ENCODE measurements at regions not wholly inside any gene's neighbourhood (a gene's known extent, or its start where the extent isn't known, plus 50 kb on each side); places are given as distances from the start of the nearest gene placed in this dataset.
"Not testable (repeated sequence)": the region's sequence is repeated elsewhere in the genome, so short reads cannot be mapped to it uniquely, and the experiment has no call there.

- DNase-seq: not testable (repeated sequence)
These were observed 249.9 kb downstream of the FGF9 start for GRCh38 chr13:21920802-21921201.

GRCh38 chr13:21924958-21925357 lies 254.1 kb downstream of the FGF9 start:
- no peak for DNase-seq

GRCh38 chr13:21925720-21926119 lies 254.8 kb downstream of the FGF9 start:
- no peak for DNase-seq

- DNase-seq: no peak
These were observed 258.5 kb downstream of the FGF9 start for GRCh38 chr13:21929400-21929799.

GRCh38 chr13:21930536-21930935 lies 259.7 kb downstream of the FGF9 start:
- DNase-seq: no peak

GRCh38 chr13:21932578-21932977 lies 261.7 kb downstream of the FGF9 start:
- DNase-seq: no peak

DNA sequence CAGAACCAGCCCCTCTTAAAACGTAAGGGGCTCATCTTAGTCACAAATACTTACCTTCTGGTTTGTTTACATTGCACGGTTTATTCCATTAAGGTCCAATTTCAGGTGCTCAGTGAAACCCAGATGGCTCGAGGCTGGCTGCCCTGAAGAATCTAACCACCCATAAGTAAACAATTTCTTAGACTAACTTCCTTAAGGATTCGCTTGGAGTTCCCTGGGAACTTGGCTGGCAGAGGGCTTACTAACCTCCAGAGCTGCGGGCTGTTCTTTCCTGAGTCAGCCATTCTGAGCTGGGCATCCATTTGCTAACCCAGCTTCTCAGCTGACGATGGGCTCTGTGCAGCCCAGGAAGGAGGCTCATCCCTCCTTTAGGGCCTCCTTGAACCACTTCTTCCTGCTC lies 262.1 kb downstream of the FGF9 start:
- DNase-seq: no peak

- DNase-seq: no peak
These were observed 263.4 kb downstream of the FGF9 start for GRCh38 chr13:21934284-21934683.

DNA sequence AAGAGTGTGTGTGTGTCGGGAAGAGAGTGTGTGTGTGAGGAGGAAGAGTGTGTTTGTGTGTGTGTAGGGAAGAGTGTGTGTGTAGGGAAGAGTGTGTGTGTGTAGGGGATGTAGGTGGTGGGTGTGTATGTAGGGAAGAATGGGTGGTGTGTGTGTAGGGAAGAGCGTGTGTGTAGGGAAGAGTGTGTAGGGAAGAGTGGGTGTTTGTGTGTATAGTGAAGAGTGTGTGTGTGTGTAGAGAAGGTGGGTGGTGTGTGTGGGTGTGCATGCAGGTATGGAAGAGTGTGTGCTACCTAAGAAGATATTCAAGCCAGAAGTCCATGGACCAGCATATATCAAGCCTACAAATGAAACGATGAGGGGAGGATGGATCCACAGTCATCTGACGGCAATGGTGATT lies 265.8 kb downstream of the FGF9 start:
- DNase-seq: no peak

DNA sequence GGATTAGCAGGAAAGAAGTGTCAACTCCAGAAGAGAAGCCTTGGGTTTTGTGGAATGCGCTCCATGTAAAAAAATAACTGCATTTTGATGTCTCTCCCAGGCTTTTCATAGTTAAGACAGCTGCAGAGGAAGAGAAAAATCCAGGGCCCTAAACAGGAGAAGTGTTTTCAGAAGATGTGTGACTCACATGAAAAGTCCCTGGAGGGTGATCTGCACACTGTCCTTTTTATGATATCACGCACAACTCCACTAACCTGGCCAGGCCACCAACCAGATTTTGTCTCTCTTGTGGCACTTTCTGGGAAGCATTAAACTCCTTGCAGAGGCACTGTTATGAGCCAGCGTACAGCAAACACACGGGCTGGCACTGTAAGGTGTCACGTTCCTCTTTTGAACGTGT lies 267.3 kb downstream of the FGF9 start:
- no peak for DNase-seq

GRCh38 chr13:21938636-21939035 lies 267.8 kb downstream of the FGF9 start:
- no peak for DNase-seq

DNA sequence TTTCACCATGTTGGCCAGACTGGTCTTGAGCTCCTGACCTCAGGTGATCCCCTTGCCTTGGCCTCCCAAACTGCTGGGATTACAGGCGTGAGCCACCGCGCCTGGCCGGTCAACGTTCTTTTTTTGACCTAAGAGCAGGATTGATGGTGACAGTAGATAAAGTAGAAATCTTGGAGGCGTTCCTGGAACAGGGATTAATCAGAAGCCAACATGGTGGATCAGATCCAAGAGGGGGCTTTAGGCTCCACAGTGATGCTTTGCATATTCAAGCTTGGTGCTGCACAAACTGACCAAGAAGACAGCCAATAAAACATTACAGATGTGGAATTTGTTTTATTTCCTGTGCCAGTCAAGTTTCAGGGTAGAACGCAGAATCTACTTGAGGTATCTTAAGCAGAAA lies 271.2 kb downstream of the FGF9 start:
- no peak for DNase-seq

- DNase-seq: no peak
These were observed 273.7 kb downstream of the FGF9 start for GRCh38 chr13:21944610-21945009.

DNA sequence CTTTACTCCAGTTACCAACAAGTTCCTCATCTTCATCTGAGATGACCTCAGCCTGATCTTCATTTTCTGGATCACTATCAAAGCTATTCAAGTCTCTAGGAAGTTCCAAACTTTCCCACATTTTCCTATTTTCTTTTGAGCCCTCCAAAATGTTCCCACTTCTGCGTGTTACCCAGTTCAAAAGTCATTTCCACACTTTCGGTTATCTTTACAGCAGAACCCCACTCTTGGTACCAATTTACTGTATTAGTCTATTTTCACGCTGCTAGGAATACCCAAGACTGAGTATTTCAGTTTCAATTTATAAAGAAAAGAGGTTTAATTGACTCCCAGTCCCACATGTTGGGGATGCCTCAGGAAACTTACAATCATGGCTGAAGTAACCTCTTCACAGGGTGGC lies 274.3 kb downstream of the FGF9 start:
- no peak for DNase-seq

DNA sequence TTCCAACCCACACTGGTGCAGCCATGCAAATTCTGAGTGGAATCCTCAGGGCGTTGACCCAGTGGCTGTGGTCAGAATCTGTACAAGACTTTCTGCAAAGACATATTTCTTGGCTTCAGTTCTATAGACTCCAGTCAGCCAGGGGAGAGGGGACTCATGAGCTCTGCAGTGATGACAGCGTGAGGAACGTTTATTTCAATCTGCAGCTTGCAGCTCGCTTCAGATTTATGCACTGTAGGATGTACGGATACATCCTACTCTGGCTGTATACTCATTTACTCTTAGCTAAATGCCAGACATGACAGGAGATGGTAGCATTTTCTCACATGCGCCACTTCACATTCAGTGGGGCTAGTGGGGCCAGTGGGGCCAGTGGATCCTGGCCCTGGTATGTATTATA lies 276.1 kb downstream of the FGF9 start:
- DNase-seq: no peak

DNA sequence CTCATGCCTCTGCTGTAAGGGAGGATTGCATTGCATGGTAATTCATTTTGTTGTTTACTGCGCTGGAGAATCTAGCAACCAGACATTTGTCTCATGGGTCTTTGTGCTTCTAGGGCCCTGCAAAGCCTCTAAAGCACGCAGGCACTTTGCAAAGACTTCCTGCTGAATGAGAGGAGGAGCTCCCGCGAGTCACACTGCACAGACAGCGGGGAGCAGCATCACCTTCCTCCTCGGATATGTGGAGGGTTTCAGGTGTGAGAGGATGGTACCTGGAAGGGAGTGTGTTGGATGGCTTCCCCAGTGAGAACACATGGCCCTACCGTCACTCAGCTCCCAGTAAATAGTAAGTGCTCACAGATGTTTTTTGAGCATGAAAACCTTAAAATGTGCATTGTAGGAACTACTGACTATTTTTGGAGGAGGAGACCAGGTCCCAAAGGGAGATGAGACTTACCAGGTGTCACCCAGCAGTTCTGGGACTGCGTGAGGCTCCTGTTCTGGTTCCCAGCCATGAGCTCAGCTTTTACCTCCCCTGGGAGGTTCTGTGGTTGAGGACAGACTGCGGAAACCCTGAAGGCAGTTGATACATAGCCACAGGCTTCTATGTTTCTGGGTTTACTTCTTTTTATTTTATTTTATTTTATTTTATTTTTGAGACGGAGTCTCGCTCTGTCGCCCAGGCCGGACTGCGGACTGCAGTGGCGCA lies 278.0 kb downstream of the FGF9 start:
- DNase-seq: no peak

DNA sequence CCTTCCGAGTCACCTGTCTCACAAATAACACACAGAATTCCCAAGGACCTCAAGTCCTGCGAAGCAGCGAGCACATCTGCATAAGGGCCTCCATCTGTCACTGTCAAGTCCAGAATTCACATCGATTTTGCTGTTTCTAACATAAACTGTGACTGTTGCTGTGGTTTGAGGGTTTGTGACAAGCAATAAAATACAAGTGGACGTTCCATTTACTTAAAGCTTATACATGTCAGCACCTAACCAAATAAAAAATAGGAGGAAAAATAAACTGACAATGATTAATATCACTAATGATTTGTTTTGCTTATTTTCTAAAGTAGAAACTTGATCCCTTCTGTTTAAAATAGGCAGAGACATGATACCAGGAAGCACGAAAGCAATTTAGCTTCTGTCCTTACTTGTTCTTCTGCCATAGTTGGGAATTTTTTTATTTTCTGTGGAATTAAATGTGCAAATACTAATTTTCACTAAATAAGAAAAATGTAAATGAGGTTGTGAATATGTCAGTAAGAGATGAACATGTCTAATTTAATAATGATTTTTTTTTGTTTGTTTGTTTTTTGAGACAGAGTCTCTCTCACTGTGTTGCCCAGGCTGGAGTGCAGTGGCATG lies 279.1 kb downstream of the FGF9 start:
- no peak for DNase-seq

DNA sequence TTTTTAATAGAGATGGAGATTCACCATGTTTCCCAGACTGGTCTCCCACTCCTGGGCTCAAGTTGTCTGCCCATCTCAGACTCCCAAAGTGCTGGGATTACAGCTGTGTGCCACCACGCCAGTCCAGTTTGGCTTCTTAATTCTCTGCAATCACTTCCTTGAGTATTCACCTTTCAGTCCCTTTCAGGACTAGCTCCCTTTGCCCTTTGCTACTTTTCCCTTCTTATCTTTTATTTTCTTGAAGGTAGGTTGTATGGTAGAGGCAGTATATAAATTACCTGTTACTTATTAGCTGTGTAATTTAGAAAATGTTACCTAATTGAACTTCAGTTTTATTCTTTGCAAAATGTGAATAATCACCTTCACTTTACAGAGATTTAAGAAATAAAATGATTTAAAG lies 285.8 kb downstream of the FGF9 start:
- DNase-seq: no peak

DNA sequence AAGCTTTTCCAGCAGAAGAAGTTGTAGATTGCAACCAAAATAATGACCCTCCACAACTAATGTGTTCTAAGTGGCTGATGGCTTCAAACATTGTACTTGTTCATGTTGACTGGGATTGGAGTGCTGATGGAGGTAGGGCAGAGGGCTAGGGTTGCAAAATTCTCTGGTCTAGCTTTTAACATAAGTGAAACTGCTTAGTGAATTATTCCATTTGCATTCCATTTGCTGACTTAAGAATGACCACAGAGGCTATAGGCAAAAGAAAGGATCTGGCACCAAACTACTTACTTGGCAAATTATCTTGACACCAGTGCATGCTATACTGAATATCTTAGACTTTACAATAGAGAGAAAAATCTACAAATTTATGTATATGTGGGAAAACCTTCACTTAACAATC lies 287.0 kb downstream of the FGF9 start:
- DNase-seq: no peak

- no peak for DNase-seq
These were observed 289.2 kb downstream of the FGF9 start for GRCh38 chr13:21960108-21960507.

- DNase-seq: no peak
These were observed 293.8 kb downstream of the FGF9 start for GRCh38 chr13:21964686-21965085.

DNA sequence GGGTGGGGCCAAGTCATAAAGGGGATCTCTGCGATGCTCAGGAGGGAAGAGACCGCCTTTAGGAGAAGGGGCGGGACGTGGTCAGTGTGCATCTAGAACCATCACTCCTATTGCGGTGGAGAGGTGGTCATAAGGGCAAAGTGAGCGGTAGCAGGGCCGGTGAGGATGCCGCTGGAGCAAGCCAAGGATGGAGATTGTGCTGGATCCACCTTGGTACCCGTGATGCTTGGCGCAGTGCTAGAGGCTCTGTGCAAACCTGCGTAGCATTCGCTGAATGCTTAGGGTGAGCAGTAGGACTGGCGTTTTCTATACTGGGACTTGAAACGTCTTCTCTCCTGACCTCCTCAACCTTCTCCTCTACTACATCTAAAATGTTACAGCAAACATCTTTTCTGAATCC lies 294.2 kb downstream of the FGF9 start:
- DNase-seq: no peak

- DNase-seq: no peak
These were observed 295.1 kb downstream of the FGF9 start for GRCh38 chr13:21966014-21966413.

- DNase-seq: no peak
These were observed 297.0 kb downstream of the FGF9 start for GRCh38 chr13:21967871-21968270.

GRCh38 chr13:21970172-21970571 lies 299.3 kb downstream of the FGF9 start:
- no peak for DNase-seq
